Epithelial cell of proximal tubule (primary cell): ENCODE measurements at regions not wholly inside any gene's neighbourhood (a gene's known extent, or its start where the extent isn't known, plus 50 kb on each side); places are given as distances from the start of the nearest gene placed in this dataset.

Experiments used
- DNase-seq: peaks from one replicate; pipeline ENCODE4 v3.0.0-alpha.2; 2011; ENCODE audit warnings: low read depth
- H3K4me3 ChIP-seq: 2 replicates; pipeline ENCODE4 v1.5.1; 2011; ENCODE audit warnings: low read depth, mild to moderate bottlenecking, low read length
- TF ChIP-seq, protein P1 (sequence below): conservative IDR thresholded peaks from 2 replicates; pipeline ENCODE4 v1.5.1; 2012; ENCODE audit warnings: low read depth, mild to moderate bottlenecking, low read length

DNA sequence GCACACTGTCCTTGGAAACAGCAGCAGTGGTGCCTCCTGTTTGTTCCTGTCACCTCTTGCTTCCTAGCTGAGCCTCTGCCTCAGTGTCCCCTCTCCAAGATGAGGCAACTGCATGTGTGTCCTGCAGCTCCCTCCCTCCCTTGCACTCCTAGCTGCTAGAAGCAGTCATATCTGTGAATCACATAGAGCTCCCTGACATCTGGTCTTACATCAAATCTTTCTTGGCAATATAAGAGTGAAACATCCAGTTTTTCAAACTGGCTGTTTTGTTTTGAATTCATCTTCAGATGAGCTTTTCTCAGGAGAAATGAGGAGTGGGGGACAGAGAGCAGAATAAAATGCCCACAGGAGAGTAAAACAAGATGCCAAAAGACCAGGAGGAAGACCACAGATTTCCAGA lies 103.7 kb downstream of the VCPKMT start:
- DNase-seq = no peak
- TF ChIP-seq, protein P1, sequence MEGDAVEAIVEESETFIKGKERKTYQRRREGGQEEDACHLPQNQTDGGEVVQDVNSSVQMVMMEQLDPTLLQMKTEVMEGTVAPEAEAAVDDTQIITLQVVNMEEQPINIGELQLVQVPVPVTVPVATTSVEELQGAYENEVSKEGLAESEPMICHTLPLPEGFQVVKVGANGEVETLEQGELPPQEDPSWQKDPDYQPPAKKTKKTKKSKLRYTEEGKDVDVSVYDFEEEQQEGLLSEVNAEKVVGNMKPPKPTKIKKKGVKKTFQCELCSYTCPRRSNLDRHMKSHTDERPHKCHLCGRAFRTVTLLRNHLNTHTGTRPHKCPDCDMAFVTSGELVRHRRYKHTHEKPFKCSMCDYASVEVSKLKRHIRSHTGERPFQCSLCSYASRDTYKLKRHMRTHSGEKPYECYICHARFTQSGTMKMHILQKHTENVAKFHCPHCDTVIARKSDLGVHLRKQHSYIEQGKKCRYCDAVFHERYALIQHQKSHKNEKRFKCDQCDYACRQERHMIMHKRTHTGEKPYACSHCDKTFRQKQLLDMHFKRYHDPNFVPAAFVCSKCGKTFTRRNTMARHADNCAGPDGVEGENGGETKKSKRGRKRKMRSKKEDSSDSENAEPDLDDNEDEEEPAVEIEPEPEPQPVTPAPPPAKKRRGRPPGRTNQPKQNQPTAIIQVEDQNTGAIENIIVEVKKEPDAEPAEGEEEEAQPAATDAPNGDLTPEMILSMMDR = no peak
- H3K4me3 ChIP-seq = no peak overlapping the region

DNA sequence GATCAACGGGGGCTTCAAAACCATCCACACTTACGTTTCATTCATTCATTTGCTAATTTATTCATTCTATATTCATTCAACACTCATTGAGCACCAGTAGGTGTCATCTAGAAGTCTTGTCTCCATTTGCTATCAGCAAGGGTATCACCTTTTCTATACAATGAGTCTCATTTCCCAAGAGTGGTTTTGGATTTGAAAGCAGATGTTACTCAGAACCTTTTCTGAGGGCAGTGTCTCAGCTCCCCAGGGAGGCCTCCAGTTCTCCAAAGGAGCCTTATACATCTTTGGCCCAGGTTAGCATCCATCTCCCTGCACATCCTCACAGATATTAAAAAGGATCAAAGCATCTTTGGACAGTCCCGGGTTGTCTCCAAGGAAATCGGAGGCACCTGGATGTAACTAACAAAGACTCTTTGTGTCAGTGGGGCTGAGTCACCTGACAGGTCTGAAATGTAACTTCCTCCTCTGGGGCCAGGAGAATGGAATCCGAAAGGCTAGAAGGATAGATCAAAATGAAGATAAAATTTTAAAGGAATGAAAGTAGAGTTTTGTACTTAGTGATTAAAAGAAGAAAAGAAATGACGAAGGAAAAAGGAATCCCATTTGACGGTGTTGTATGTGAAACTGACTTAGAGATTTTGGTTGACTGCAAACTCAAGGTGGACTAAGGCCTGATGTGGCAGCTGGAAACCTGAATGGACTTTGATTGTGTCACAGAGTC lies 103.0 kb downstream of the VCPKMT start:
- DNase-seq = no peak
- no peak overlapping the region for H3K4me3 ChIP-seq
- TF ChIP-seq, protein P1 = no peak

DNA sequence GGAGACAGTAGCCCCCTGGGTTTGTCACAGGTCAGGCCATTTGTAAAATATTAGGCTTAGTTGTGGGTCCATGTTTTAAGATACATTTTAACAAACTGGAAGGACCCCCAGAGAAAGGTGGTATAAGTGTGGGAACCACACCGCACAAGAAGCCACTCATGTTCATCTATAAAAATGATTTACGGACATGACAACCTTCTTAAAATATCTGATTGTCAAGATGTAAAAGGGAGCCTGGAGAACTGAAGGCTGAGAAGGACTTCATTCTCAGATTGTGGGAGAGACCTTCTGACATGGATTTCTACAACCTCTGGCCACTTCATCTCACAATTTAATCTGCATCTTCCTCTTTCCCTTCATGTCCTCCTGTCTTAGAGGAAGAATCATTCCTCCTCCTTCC lies 102.4 kb downstream of the VCPKMT start:
- DNase-seq = no peak
- TF ChIP-seq, protein P1 = no peak
- H3K4me3 ChIP-seq = no peak overlapping the region

DNA sequence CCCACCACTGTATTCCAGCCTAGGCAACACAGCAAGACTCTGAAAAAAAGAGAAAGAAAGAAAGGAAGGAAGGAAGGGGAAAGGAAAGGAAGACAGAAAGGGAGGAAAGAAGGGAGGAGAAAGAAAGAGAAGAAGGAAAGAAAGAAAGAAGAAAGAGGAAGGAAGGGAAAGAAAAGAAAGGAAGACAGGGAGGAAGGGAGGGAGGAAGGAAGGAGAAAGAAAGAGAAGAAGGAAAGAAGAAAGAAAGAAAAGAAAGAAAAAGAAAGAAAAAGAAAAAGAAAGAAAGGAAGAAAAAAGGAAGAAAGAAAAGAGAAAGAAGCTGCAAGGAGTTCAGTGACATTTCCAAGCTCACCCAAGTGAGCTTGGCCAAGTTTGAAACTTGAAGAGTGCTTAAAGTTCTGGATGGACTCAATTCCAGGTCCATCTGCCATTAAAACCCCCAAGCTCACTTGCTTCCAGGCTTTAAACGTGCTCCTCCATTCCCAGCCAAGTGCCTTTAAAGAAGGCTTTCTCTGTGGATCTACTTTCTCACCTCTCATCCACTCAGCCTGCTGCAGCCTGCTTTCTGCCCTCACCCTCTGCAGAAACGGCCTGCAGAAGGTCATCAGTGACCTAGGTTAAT lies 101.5 kb downstream of the VCPKMT start:
- TF ChIP-seq, protein P1 = no peak
- H3K4me3 ChIP-seq = no peak overlapping the region
- DNase-seq = no peak

DNA sequence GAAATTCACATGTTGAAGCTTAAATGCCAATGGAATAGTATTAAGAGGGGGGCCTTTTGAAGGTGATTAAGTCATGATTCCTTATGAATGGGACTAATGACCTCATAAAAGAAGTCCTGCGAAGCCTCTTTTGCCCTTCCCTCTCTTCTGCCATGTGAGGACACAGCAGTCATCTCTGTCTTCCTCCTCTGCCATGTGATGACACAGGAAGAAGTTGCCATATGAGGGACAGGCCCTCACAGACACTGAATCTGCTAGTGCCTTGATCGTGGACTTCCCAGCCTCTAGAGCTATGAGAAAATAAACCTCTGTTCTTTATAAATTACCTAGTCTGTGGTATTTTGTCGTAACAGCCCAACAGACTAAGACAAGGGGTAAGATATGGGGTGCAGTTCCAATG lies 100.7 kb downstream of the VCPKMT start:
- TF ChIP-seq, protein P1 = no peak
- H3K4me3 ChIP-seq = no peak overlapping the region
- DNase-seq = no peak

DNA sequence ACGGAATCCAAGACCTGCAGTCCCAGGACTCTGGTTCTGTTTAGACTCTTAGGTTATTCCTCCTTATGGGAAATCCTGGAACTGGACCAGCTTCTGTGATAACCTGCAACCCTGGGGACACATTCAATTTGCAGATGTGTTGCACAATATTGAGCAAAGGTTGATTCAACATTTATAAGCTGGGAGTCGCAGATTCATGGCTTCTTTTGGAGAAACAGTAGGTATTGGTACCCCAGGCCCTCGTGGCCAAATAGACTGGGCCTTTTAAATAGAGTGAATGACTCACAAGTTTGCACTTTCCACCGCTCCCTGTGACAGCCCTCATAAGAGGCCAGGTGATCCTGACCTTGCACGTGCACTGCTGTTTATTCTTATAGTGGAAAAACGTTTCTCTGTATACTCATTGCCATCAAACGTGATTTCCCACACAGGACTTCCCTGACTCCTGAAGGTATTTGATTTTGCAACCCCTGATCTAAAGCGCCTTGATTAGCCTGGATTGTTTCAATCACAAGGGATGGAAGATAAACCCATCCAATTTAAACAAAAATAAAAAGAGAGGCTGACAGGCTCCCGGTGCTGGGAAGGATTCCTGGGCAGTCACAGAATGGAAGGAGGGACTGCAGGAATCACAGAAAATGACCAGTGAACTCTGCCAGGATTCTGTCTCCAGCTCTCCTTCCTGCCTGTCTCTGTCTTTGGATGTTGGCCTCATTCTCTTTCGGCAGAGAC lies 98.0 kb downstream of the VCPKMT start:
- TF ChIP-seq, protein P1 = no peak
- H3K4me3 ChIP-seq = no peak overlapping the region
- DNase-seq = no peak

DNA sequence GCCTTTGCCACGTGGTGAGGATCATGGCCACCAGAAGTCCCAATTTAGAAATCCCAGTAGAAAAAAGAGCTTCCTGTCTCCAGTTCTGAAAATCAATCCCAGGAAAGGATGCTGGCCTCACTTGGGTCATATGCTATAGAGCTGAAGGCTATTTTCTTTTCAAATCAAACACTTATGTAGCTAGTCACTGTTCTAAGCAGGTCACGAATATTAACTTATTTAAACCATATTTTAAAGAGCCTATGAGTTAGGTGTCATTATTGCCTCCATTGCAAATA lies 97.5 kb downstream of the VCPKMT start:
- DNase-seq = no peak
- no peak overlapping the region for H3K4me3 ChIP-seq
- TF ChIP-seq, protein P1 = no peak
